Mesodermal cell (in vitro differentiated cells): ENCODE measurements at regions not wholly inside any gene's neighbourhood (a gene's known extent, or its start where the extent isn't known, plus 50 kb on each side); places are given as distances from the start of the nearest gene placed in this dataset.
"Not testable (repeated sequence)": the region's sequence is repeated elsewhere in the genome, so short reads cannot be mapped to it uniquely, and the experiment has no call there.

Experiments used
- H3K27ac ChIP-seq: 2 replicates; pipeline ENCODE4 v1.7.0; 2013; ENCODE audit warnings: mild to moderate bottlenecking, low read depth, low read length, moderate library complexity; ENCODE audit not compliant: severe bottlenecking
- H3K36me3 ChIP-seq: 2 replicates; pipeline ENCODE4 v1.7.1; 2013; ENCODE audit warnings: mild to moderate bottlenecking, low read length, moderate library complexity; ENCODE audit not compliant: control insufficient read depth, insufficient read depth
- H3K4me1 ChIP-seq: one replicate; pipeline ENCODE4 v1.7.1; 2013; ENCODE audit warnings: mild to moderate bottlenecking, low read length; ENCODE audit not compliant: insufficient read depth, control insufficient read depth, poor library complexity, severe bottlenecking
- H3K4me3 ChIP-seq: 2 replicates; pipeline ENCODE4 v1.7.0; 2013; ENCODE audit warnings: low read length, control low read depth, mild to moderate bottlenecking; ENCODE audit not compliant: insufficient read depth, poor library complexity, severe bottlenecking; ENCODE audit errors: extremely low read depth
- H3K9me3 ChIP-seq: 2 replicates; pipeline ENCODE4 v1.7.1; 2013; ENCODE audit warnings: mild to moderate bottlenecking, low read length, moderate library complexity; ENCODE audit not compliant: control insufficient read depth
- WGBS, 2 experiments: methylation state at CpG; one replicate each; pipeline ENCODE4 v1.1.5; 2013; ENCODE audit warnings: missing lambda C conversion rate in 2 of 2; ENCODE audit not compliant: insufficient coverage in 2 of 2; 5-methylcytosine and 5-hydroxymethylcytosine counted together

- H3K9me3 ChIP-seq = peaks cover 19% of the 10 kb centered on the region
- H3K27ac ChIP-seq, H3K36me3 ChIP-seq, H3K4me3 ChIP-seq: not testable (repeated sequence)
- H3K4me1 ChIP-seq = peaks cover 11% of the 10 kb centered on the region
- WGBS, 2 experiments = 100% methylated on average over 2 of the region's 4 CpGs; no CpG with 5 or more reads in 1 of the 2 experiments
Measured at GRCh38 chr20:17891131-17891530, 77.5 kb downstream of the SNX5 start.

- Histone ChIP-seq H3K4me3 (no peak overlapping the region), H3K36me3 (no peaks in the 10 kb centered on the region), H3K4me1 (peaks cover 3% of the 10 kb centered on the region), H3K9me3 (peaks cover 19% of the 10 kb centered on the region), H3K27ac (no peak overlapping the region)
- WGBS, 2 experiments = 86 to 100% methylated on average over 3 of the region's 3 CpGs
Measured at GRCh38 chr20:17890330-17890729, 78.3 kb downstream of the SNX5 start.

GRCh38 chr20:17889226-17889625 lies 79.4 kb downstream of the SNX5 start:
- H3K4me1 ChIP-seq = no peaks in the 10 kb centered on the region
- no CpG with 5 or more reads among the region's 1 CpG for WGBS, 2 experiments
- H3K9me3 ChIP-seq = peaks cover 19% of the 10 kb centered on the region
- no peaks in the 10 kb centered on the region for H3K36me3 ChIP-seq
- no peak overlapping the region for H3K27ac ChIP-seq
- H3K4me3 ChIP-seq = no peak overlapping the region

- Histone ChIP-seq H3K4me1 (no peaks in the 10 kb centered on the region), H3K36me3 (no peaks in the 10 kb centered on the region), H3K27ac (no peak overlapping the region), H3K9me3 (peaks cover 19% of the 10 kb centered on the region), H3K4me3 (no peak overlapping the region)
- 69 to 79% methylated on average over 6 to 7 of the region's 9 CpGs for WGBS, 2 experiments
Measured at GRCh38 chr20:17888044-17888443, 80.5 kb downstream of the SNX5 start.

- 96 to 98% methylated on average over 7 to 9 of the region's 10 CpGs for WGBS, 2 experiments
Measured at GRCh38 chr20:17887331-17888030, 81.1 kb downstream of the SNX5 start.

GRCh38 chr20:17885544-17885943 lies 83.0 kb downstream of the SNX5 start:
- Histone ChIP-seq H3K9me3 (peaks cover 18% of the 10 kb centered on the region), H3K4me3 (no peak overlapping the region), H3K36me3 (no peaks in the 10 kb centered on the region), H3K4me1 (peaks cover 6% of the 10 kb centered on the region), H3K27ac (peak overlapping the region; percentile 24)
- WGBS, 2 experiments = 88 to 100% methylated on average over 2 to 3 of the region's 4 CpGs

More at GRCh38 chr20:17887331-17888030, 81.1 kb downstream of the SNX5 start:
- Histone ChIP-seq H3K36me3 (no peaks in the 10 kb centered on the region), H3K4me1 (peaks cover under 1% of the 10 kb centered on the region), H3K9me3 (peaks cover 19% of the 10 kb centered on the region), H3K4me3 (no peak overlapping the region), H3K27ac (no peak overlapping the region)

GRCh38 chr20:17885076-17885475 lies 83.5 kb downstream of the SNX5 start:
- Histone ChIP-seq H3K4me1 (peaks cover 6% of the 10 kb centered on the region), H3K27ac (peak overlapping the region; percentile 24), H3K4me3 (no peak overlapping the region), H3K36me3 (no peaks in the 10 kb centered on the region), H3K9me3 (peaks cover 14% of the 10 kb centered on the region)
- 80 to 96% methylated on average over 3 of the region's 3 CpGs for WGBS, 2 experiments

- H3K9me3 ChIP-seq = peaks cover 8% of the 10 kb centered on the region
- H3K4me1 ChIP-seq = peaks cover 6% of the 10 kb centered on the region
- no peaks in the 10 kb centered on the region for H3K36me3 ChIP-seq
- WGBS, 2 experiments = 88 to 92% methylated on average over 11 of the region's 14 CpGs
- no peak overlapping the region for H3K27ac ChIP-seq
- H3K4me3 ChIP-seq = no peak overlapping the region
Measured at GRCh38 chr20:17884307-17885003, 84.1 kb downstream of the SNX5 start.

- H3K36me3 ChIP-seq = no peaks in the 10 kb centered on the region
- 69 to 85% methylated on average over 5 of the region's 8 CpGs for WGBS, 2 experiments
Measured at GRCh38 chr20:17883592-17884306, 84.8 kb downstream of the SNX5 start.

GRCh38 chr20:17882834-17883591 lies 85.6 kb downstream of the SNX5 start:
- Histone ChIP-seq H3K4me3 (no peak overlapping the region), H3K27ac (peak overlapping the region; percentile 18), H3K4me1 (peaks cover 6% of the 10 kb centered on the region), H3K9me3 (no peaks in the 10 kb centered on the region), H3K36me3 (no peaks in the 10 kb centered on the region)
- WGBS, 2 experiments = 80 to 83% methylated on average over 9 of the region's 10 CpGs

More at GRCh38 chr20:17883592-17884306, 84.8 kb downstream of the SNX5 start:
- H3K27ac ChIP-seq = no peak overlapping the region
- peaks cover 6% of the 10 kb centered on the region for H3K4me1 ChIP-seq
- H3K4me3 ChIP-seq = no peak overlapping the region
- H3K9me3 ChIP-seq = peaks cover 4% of the 10 kb centered on the region
